HG03045 (cell line): ENCODE measurements at regions not wholly inside any gene's neighbourhood (a gene's known extent, or its start where the extent isn't known, plus 50 kb on each side); places are given as distances from the start of the nearest gene placed in this dataset.

Source experiments
- ATAC-seq: cut with Tn5 transposase; IDR thresholded peaks from one replicate; pipeline ENCODE4 v1.9.1; 2021; ENCODE audit warnings: mild to moderate bottlenecking, moderate library complexity; ENCODE audit not compliant: unreplicated experiment

DNA sequence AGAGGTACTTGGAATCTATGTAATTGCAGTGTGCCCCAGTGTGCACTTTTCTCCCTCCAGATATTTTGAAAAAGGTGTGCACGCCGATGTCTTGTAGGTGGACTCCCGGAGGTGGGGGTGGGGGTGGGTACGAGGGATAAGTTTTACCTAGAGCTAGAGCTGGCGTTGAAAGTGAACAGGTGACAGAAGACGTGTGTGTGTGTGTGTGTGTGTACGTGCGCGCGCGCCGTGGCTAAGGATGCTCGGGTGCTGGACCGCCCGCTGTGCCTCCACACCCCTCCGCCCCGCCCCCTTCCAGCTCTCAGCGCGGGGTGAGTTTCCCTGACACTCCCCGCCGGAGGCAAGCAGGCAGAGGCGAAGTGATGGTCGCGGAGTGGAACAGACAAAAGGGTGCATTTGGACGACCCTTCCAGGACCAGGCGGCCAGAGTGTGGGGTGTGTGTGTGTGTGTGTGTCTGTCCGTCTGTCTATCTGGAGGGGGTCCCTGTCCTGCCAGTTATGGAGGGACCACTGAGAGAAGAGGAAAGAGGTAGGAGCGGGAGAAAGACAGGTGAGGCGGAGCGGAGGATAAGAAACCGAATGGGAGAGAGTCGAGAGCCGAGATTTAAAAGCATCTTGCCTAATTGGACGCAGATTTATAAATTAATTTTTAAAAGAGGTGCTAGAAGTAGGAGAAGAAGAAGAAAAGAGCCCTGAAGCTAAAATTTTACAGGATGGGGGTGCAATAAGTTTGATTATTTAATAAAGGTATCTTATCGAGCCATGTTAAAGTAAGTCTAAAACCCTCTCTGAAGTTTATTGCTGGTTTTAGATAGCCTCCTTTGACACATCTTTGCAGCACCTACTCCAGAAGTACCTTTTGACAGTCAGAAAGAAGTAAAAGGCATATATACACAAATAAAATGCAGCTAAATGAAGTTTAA lies 335.8 kb upstream of the THRB start:
- no peak for ATAC-seq

DNA sequence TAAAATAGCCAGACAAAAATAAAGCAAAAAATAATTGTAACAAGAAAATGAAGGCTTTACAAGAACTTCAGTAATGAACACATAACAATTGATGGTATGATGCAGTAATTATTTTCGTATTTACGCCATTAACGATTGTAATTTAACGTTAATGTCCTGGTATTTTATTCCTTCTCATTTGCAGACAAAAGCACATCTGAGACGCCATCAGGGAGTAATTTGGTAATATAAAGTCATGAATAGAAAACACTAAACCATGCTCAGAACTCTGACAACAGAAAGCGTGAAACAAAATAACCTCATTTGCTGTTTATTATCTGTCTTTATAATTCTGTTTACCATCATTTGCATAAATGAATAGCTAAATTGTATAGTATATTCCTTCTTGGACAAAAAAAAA lies 336.6 kb upstream of the THRB start:
- ATAC-seq: no peak

DNA sequence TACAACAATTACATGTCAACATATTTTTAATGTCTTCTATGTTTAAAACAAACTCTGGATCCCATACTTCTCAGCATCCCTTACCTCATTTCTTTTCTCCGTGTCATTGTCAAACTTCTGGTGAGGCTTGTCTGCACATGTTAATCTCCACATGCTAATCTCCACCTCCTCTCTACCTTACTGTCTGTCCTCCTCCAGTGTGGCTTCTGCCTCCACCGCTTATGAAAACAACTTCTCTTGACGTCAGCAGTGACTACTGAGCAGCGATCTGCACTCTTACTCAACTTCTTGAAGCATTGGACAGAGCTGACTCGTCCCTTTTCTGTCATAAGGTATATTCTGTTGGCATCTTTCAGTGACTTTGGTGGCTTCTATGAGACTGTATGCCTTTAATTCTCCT lies 338.2 kb upstream of the THRB start:
- ATAC-seq: no peak

DNA sequence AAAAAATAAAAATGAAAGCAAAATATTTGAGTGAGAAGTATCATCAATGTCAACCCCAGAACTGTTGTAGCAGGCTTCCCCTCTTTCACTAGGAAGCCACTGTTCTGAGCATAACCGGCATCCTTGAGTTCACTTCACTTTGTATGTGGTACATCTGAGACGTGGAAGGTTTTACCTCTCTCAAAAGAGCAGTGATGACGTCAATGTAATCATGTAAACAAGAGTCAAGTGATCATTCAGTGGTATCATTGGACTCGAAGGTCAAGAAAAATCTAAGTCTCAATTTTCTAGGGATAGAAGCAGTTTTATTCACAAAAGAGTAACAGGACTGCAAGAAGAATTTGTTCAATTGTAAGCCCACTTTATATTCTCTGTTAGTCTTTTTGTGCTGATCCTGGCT lies 339.8 kb upstream of the THRB start:
- ATAC-seq: no peak

DNA sequence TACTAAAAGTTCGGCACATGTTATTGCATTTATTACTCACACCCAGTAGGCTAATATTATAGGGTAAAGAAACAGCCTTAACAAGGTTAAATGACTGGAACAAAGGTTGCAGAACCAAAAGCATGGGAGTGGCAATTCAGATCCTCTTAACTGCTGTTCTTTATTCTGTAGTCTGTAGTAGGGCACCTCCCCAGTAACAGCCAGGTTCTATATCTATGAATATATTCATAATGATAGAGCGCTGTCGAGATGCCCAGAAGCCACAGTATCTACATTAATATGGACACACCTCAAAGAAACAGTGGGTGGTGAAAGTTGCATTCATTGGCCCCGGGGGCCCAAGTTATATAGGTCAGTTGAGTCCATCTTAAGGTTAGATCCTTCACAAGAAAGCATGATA lies 340.9 kb upstream of the THRB start:
- ATAC-seq: no peak

DNA sequence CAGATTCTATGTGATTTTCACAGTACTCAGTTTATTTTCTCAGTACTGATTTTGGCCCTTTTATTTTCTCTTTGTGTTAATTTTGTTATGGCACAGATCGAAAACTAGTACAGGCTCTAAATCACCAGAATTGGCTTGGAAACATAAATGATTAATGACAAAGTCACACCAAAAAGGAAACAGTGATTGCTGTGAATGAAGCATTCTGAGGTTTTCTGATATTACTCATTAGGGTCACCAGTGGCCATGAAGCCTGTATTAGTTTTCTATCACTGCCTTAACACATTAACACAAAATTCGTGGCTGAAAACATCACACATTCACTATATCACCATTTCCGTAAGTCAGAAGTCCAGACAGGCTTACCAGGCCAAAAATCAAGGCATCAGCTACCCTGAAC lies 343.0 kb upstream of the THRB start:
- ATAC-seq: no peak

DNA sequence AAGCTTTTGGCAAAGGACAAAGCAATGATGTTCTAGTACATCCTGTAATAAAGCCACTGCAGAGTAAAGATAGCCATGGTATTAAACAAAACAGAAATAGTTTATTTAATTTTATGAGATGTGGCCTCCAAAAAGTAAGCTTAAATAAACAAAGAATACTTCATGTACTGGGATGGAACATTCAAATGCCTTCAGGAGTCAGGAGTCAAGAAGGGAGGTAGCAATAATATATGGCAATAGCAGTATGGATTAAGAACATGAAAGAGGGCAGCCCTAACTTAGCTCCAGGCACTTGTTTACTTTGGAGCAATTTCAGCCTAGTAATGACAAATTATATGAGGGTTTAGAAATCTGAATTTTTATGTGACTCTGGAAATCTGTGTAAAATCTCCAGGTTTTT lies 343.9 kb upstream of the THRB start:
- ATAC-seq: no peak

DNA sequence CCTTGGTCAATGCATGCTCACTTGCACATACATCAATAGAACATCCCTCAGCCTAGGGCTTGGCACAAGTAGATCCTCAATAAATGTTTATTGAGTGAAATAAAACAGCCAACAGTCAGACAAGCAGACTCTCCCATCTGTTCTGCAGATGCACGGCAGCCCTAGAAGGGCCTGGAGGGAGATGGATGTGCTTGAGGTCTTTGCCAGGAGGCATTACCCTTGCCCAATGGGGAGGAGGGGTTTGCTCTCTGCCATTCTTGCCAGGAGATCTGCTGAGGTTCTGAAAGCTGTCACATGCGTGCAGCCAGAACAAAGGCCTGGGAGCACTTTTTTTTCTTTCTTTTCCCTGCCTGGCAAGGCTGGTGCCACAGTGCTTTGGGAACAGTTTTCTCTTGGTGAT lies 349.3 kb upstream of the THRB start:
- ATAC-seq: no peak

DNA sequence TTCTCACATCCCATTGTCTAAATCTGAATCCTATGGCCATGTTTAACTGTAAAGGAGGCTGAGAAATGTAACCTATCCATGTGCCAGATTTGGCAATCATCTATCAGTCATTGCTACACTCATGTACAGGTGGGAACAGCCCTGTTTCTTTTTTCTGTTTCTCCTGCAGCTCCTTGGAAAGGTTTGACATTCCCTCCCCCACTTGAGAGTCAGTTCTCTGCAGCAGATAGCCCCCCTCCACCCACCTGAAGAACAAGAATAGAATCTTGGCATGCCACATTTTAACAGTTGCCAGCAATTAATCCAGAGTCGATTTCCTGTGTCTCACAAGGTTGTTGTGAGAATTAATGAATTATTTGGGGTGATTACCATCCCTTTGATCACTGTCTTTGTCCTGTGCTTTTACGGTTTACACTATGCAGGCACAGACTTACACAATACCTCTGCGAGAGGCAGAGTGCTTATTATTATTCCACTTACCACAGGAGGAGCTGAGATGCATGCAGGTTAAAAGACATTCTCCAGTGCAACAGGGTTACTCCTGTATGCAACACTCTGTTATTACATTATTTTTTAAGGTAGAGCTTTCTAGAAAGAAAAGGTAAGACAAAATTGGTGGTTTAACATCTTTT lies 351.0 kb upstream of the THRB start:
- no peak for ATAC-seq

DNA sequence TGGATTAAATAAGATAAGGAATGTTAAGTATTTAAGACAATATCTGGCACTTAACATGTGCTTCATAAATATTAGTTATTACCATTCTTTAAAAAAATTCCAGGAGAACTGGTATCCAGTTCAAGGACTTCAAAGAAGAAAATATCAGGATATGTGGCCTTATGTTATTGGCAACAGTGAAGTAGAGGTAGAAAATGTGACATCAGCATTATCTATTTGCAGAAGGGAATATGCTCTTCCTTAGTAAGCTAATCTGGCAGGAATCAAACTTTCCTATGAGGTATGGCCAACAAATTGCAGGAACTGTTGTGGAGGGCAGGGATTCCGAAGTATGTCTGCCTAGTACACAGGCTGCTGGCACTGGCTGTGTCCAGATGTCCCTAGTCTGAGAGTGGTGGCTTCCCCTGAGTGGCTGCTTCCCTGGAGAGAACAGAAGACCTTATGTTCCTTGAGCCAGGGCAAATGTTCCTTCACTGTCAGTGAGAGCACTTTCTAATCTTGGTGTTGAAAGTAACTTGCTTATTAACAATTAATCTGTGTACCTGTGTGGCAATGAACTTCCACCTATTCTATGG lies 351.7 kb upstream of the THRB start:
- ATAC-seq: no peak

DNA sequence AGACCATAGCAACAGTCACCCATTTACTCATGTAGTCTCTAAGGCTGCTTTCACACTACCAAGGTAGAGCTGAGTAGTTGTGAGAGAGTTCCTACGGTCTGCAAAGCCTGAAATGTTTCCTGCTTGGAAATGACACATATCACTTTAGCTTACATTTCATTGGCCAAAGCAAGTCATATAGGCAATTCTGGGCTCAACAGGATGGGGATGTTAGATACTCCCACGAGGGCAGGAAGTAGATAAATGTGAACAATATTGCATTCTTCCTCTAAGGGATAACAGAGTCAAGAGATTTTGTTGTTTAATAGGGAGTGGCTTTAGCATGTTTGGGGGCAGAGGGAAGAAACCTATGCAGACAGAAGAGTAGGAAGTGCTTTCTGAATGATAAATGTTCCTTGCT lies 355.6 kb upstream of the THRB start:
- ATAC-seq: no peak

DNA sequence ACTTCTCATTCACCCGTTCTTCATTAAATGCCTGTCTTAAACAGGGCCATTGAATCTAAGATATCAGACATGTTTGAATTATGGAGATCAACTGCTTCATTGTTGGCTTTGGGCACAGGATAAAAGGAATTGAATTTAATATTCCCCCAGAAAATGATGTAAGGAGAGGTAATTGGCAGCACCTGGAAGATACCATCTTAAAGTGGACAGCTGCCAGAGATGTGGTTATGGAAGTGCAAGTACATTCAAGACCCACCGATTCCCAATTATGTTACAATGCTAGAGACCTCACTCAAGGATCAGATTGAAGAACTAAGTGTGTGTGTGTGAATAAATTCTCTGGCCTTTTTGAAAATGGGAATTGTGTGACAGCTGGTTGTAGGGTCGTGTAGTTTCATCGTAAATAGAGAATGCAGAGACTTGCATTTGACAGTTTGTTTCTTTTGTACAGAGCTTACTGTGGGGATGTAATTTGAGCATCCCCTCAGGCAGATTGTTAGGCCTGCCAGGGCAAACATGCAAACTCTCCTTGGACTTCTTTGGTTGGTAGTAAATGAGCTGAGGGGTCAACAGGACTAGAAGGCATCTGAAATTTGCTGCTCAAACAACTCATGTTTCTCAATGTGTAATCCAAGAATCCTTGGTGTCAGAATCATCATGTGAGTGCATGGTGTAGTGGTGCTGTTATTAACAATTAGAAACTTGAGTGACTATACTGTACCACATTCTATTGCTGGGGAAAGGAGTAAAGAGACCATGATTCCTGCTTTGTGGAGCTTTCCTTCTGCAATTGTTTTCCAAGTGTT lies 359.2 kb upstream of the THRB start:
- ATAC-seq: no peak

DNA sequence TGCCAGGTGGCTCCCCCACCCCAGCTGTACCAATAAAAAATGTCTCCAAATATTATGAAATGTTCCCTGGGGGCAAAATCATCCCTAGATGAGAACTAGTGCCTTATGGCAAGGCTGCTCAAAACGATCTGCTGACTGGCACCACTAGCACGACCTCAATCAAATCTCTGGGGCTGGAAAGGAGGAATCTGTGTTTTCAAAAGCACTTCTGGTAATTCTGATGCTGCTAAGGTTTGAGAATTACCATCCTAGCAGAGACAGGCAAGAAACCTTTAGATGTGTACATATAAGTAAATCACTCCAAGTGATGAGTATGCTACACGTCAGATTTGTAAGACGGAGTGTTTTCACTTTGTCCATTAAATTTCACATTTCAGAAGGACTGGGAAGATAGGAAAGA lies 360.1 kb upstream of the THRB start:
- ATAC-seq: no peak

DNA sequence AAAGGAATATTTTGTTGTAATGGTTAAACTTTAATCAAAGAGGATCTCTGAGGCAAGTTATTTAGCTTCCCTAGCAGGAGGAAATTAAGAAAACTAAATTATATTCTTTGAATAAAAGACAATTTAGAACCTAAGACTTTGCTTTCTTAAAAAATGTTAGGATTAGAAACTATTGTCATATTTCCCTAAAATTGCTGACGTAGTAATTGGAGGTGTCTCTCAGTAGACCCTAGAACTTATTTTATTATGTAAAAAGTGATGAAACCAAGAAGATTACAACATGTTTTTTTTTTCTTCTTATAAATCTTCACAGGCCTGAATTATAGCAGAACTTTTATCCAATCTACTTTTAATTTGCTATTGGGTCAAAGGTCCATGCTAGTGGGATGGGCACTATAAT lies 363.3 kb upstream of the THRB start:
- no peak for ATAC-seq

DNA sequence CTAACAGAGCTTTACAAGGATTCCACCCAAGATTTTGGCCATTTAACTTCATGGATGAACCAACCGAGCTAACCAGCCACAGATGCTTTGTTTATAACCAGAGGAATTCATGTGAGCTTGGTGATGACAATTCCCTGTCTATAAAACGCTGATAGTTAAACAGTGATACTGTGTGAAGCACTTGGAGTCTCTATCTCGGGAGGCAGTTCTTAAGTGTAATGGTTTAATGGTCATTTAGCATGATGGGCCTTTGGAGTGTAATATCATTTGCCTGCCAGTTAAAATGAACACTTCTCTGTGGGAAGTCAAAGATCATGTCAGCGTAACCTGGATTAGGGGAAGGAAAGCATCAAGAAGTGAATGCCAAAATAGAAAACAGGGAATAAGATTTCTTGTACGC lies 368.6 kb upstream of the THRB start:
- ATAC-seq: no peak

DNA sequence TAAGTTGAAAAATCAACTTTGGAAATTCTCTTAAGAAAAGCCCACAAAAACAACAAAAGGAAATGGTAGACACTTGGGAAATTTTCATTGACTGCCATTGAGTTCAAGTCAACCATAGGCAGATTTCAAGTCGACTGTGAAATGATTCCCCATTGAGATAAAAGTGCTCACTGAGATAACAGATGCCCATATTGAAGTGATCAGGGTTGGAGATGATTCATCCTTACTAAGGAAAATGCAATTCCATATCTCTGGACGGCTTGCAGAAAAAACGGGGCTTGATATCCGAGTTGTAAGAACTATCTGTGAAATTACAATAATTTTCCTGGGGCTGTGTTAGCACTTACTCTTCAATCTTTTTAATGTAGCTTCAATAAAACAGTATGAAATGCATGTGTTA lies 373.1 kb upstream of the THRB start:
- ATAC-seq: no peak

DNA sequence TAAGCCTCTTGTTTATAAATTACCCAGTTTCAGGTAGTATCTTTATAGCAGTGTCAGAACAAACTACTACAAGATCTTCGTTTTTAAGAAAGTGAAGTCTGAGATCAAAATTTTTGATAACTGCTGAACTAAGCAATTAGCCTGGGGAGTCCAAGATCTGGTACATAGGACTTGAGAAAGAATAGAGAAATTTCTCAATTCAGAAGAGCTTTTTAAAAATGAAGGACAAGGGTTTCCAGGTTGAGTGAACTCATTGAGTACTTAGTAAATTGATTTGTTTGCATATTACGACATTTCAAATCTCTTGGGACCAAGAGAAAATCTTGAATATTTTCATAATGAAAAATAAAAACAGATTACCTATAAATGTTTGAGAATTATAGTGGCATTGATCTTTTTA lies 386.6 kb upstream of the THRB start:
- no peak for ATAC-seq

DNA sequence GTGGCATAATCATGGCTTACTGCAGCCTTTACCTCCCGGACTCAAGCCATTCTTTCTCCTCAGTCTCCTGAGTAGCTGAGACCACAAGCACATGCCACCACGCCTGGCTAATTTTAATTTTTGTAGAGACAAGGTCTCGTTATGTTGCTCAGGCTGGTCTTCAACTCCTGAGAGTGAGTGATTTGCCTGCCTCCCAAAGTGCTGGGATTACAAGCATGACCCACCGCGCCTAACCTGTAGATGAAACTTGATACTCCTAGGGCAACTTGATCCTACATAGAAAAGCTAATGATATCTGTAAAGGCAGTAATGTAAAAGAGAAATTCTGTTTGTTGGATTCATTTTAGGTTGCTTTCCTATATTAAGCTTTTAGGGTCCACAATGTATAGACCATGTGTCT lies 391.9 kb upstream of the THRB start:
- no peak for ATAC-seq

DNA sequence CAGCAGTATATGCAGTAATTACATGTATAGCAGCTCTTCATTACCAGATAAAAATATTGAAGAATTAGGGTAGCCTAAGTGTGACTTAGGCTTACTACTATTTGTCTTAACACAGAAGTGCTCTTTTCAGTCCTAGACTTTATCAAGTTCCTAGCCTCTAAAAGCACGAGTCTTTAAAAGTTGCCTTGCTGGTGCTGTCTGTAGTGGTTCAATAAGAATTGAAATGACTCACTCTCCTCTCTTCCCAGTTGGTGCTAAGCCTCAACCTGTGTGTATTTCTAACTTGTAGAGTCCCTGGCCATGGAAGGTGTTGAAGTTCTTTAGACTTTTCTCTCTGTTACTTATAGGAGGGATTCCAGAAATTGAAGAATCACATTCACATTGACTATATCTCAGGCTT lies 395.4 kb upstream of the THRB start:
- ATAC-seq: no peak

DNA sequence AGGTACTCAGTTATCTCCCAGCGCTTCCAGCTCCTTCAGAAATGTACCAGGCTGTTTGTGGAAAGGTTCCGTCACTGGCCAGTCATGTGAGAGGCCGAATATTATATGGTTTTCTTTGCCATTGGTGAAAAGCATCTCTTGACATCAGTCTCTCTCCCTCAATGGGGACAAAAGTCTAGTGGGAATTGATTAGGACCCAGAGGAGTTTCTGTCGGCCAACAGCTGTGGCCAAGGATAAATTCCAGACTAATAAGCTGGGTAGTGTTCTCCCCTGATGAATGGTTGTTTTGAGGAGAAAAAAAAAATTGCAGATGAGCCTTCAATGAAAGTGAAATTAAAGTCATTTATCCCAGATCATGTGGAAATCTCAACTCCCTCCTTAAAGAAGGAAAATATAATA lies 404.7 kb upstream of the THRB start:
- ATAC-seq: no peak

DNA sequence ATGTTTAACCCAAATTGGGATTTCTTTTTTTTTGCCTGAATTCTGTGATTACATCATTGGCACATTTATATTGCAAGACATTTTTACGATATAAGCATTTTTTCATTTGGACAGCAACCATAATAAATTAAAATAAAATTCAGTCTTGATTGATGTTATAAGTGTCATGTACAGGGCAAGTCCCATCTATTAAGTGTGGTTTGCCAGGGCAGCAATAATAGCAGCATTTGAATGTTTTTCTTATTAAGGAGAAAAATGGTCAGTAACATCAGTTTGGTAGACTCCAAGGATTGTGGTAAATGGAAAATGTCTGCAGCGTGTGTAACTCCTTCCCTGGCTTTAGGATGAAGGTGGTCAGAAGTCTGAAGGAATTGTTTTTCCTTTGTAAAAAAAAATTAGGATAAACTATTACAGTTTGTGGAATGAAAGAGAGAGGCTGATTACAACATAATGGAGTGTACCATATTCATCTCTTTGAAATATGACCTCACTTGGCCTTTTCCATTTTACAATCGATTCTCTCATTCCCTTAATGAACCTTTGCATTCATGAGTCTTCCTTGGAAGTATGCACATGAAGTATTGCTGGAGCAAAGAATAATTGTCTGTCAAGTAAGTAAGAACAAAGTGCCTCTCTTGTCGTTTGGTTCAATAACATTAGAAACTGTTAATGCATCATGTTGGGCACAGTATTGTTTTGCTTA lies 405.4 kb upstream of the THRB start:
- no peak for ATAC-seq
